ENCODE measurements at regions not wholly inside any gene's neighbourhood (a gene's known extent, or its start where the extent isn't known, plus 50 kb on each side); places are given as distances from the start of the nearest gene placed in this dataset.

GRCh38 chr11:87545858-87546257 lies 508.1 kb downstream of the TMEM135 start:
- no peak for TF ChIP-seq CTCF (IDR thresholded peaks at IDR 0.05)
- no peak for TF ChIP-seq POLR2AphosphoS5 (IDR thresholded peaks at IDR 0.05; ENCODE audit: insufficient read depth in 1 of 2, low read depth in 1 of 2)
- no peak for TF ChIP-seq POLR2A (IDR thresholded peaks at IDR 0.05)

Measured in vagina (tissue), 2 donors.